HEK293T (cell line): ENCODE measurements at regions not wholly inside any gene's neighbourhood (a gene's known extent, or its start where the extent isn't known, plus 50 kb on each side); places are given as distances from the start of the nearest gene placed in this dataset.

Experiments
- ARNT ChIP-seq: fragments of 450-650 bp; IDR thresholded peaks from 2 replicates; pipeline ENCODE4 v1.6.1; 2017; ENCODE audit warnings: mild to moderate bottlenecking
- BHLHE40 ChIP-seq: fragments of 450-650 bp; IDR thresholded peaks from 2 replicates; pipeline ENCODE4 v1.6.1; 2016; ENCODE audit warnings: mild to moderate bottlenecking, moderate library complexity, borderline replicate concordance
- ELF4 ChIP-seq: fragments of 450-650 bp; IDR thresholded peaks from 2 replicates; pipeline ENCODE4 v1.6.1; 2017; ENCODE audit warnings: antibody characterized with exemption
- FOXA1 ChIP-seq: fragments of 450-650 bp; IDR thresholded peaks from 2 replicates; pipeline ENCODE4 v1.6.1; 2016; ENCODE audit warnings: mild to moderate bottlenecking
- FOXK2 ChIP-seq: fragments of 450-650 bp; IDR thresholded peaks from 2 replicates; pipeline ENCODE4 v1.6.1; 2016; ENCODE audit warnings: mild to moderate bottlenecking
- FOXM1 ChIP-seq: fragments of 450-650 bp; IDR thresholded peaks from 2 replicates; pipeline ENCODE4 v1.6.1; 2017; ENCODE audit warnings: mild to moderate bottlenecking, borderline replicate concordance
- HDGF ChIP-seq: fragments of 450-650 bp; IDR thresholded peaks from 2 replicates; pipeline ENCODE4 v1.6.1; 2017; ENCODE audit warnings: antibody characterized with exemption, borderline replicate concordance
- LEF1 ChIP-seq: fragments of 450-650 bp; IDR thresholded peaks from 2 replicates; pipeline ENCODE4 v1.6.1; 2017; ENCODE audit warnings: mild to moderate bottlenecking, borderline replicate concordance
- NFRKB ChIP-seq: fragments of 450-650 bp; IDR thresholded peaks from 2 replicates; pipeline ENCODE4 v1.6.1; 2016; ENCODE audit warnings: mild to moderate bottlenecking, moderate library complexity
- PKNOX1 ChIP-seq: fragments of 450-650 bp; IDR thresholded peaks from 2 replicates; pipeline ENCODE4 v1.6.1; 2016
- SP1 ChIP-seq: fragments of 450-650 bp; IDR thresholded peaks from 2 replicates; pipeline ENCODE4 v1.6.1; 2017
- SUZ12 ChIP-seq: fragments of 450-650 bp; IDR thresholded peaks from 2 replicates; pipeline ENCODE4 v1.6.1; 2016; ENCODE audit warnings: mild to moderate bottlenecking
- TARDBP ChIP-seq: fragments of 450-650 bp; IDR thresholded peaks from 2 replicates; pipeline ENCODE4 v1.6.1; 2016
- ZNF384 ChIP-seq: fragments of 450-650 bp; IDR thresholded peaks from 2 replicates; pipeline ENCODE4 v1.6.1; 2016

- TF ChIP-seq SUZ12 (no peak), FOXM1 (no peak), SP1 (no peak), FOXA1 (no peak), ARNT (no peak), TARDBP (no peak), LEF1 (no peak), ELF4 (no peak), FOXK2 (no peak), BHLHE40 (no peak), NFRKB (no peak), PKNOX1 (no peak), HDGF (no peak), ZNF384 (no peak)
Observed at GRCh38 chr2:51601706-51602105, 569.8 kb upstream of the NRXN1 start.
